ENCODE measurements at regions not wholly inside any gene's neighbourhood (a gene's known extent, or its start where the extent isn't known, plus 50 kb on each side); places are given as distances from the start of the nearest gene placed in this dataset.

GRCh38 chr13:81848291-81848690, 1507.4 kb upstream of the SPRY2 start:
- Histone ChIP-seq H4K20me1 (ENCODE audit: insufficient read depth, low read length) (no peaks in the 10 kb centered on the region), H3K27me3 (ENCODE audit: control insufficient read depth in 2 of 2, insufficient read depth in 2 of 2, low read length in 2 of 2) (no peaks in the 10 kb centered on the region), H2AFZ (ENCODE audit: insufficient read depth, low read depth, low read length, poor library complexity, severe bottlenecking) (no peak overlapping the region), H3K9ac (ENCODE audit: insufficient read depth, low read length, poor library complexity, severe bottlenecking) (no peak overlapping the region), H3K36me3 (replicated peaks in 1 of 2; ENCODE audit: control insufficient read depth in 1 of 2, insufficient read depth in 2 of 2, low read length in 2 of 2) (no peaks in the 10 kb centered on the region), H3K27ac (ENCODE audit: low read depth in 1 of 2, low read length in 2 of 2) (no peak overlapping the region), H3K9me3 (replicated peaks in 1 of 2; ENCODE audit: control insufficient read depth in 1 of 2, insufficient read depth in 1 of 2, low read length in 2 of 2) (peaks cover 0 to 3% of the 10 kb centered on the region in 2 donors), H3K4me2 (replicated peaks; ENCODE audit: extremely low read depth, low read length, poor library complexity, severe bottlenecking) (no peak overlapping the region), H3K4me3 (replicated peaks in 1 of 3; ENCODE audit: low read depth in 2 of 3, low read length in 3 of 3) (no peak overlapping the region), H3K79me2 (ENCODE audit: insufficient read depth, low read length) (no peaks in the 10 kb centered on the region), H3K4me1 (ENCODE audit: control insufficient read depth in 1 of 2, insufficient read depth in 2 of 2, low read length in 2 of 2) (no peaks in the 10 kb centered on the region)
- intact Hi-C loops (cut with micrococcal nuclease): no loop called here
- H3K4me1 Mint-ChIP-seq: no peaks in the 10 kb centered on the region
- TF ChIP-seq, protein P1, sequence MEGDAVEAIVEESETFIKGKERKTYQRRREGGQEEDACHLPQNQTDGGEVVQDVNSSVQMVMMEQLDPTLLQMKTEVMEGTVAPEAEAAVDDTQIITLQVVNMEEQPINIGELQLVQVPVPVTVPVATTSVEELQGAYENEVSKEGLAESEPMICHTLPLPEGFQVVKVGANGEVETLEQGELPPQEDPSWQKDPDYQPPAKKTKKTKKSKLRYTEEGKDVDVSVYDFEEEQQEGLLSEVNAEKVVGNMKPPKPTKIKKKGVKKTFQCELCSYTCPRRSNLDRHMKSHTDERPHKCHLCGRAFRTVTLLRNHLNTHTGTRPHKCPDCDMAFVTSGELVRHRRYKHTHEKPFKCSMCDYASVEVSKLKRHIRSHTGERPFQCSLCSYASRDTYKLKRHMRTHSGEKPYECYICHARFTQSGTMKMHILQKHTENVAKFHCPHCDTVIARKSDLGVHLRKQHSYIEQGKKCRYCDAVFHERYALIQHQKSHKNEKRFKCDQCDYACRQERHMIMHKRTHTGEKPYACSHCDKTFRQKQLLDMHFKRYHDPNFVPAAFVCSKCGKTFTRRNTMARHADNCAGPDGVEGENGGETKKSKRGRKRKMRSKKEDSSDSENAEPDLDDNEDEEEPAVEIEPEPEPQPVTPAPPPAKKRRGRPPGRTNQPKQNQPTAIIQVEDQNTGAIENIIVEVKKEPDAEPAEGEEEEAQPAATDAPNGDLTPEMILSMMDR (IDR thresholded peaks at IDR 0.05): no peak
- no peaks in the 10 kb centered on the region for H3K36me3 Mint-ChIP-seq
- DNase-seq: no peak
- no peak overlapping the region for H3K27ac Mint-ChIP-seq
- H3K4me3 Mint-ChIP-seq: no peak overlapping the region
- H3K27me3 Mint-ChIP-seq (ENCODE audit: low read depth in 3 of 3): no peaks in the 10 kb centered on the region
- peaks cover 0 to 4% (median 1%) of the 10 kb centered on the region in 7 donors for H3K9me3 Mint-ChIP-seq

GRCh38 chr13:81846771-81847170, 1505.8 kb upstream of the SPRY2 start:
- Mint-ChIP-seq H3K36me3 (no peaks in the 10 kb centered on the region), H3K27ac (no peak overlapping the region), H3K9me3 (peaks cover 0 to 4% (median 2%) of the 10 kb centered on the region in 7 donors), H3K4me3 (no peak overlapping the region), H3K4me1 (no peaks in the 10 kb centered on the region), H3K27me3 (ENCODE audit: low read depth in 3 of 3) (no peaks in the 10 kb centered on the region)
- Histone ChIP-seq H3K4me2 (replicated peaks; ENCODE audit: extremely low read depth, low read length, poor library complexity, severe bottlenecking) (no peak overlapping the region), H3K4me3 (replicated peaks in 1 of 3; ENCODE audit: low read depth in 2 of 3, low read length in 3 of 3) (no peak overlapping the region), H3K9ac (ENCODE audit: insufficient read depth, low read length, poor library complexity, severe bottlenecking) (no peak overlapping the region), H3K36me3 (replicated peaks in 1 of 2; ENCODE audit: control insufficient read depth in 1 of 2, insufficient read depth in 2 of 2, low read length in 2 of 2) (no peaks in the 10 kb centered on the region), H2AFZ (ENCODE audit: insufficient read depth, low read depth, low read length, poor library complexity, severe bottlenecking) (no peak overlapping the region), H3K27ac (ENCODE audit: low read depth in 1 of 2, low read length in 2 of 2) (no peak overlapping the region), H3K4me1 (ENCODE audit: control insufficient read depth in 1 of 2, insufficient read depth in 2 of 2, low read length in 2 of 2) (no peaks in the 10 kb centered on the region), H3K9me3 (replicated peaks in 1 of 2; ENCODE audit: control insufficient read depth in 1 of 2, insufficient read depth in 1 of 2, low read length in 2 of 2) (peaks cover 0 to 2% of the 10 kb centered on the region in 2 donors), H3K79me2 (ENCODE audit: insufficient read depth, low read length) (no peaks in the 10 kb centered on the region), H3K27me3 (ENCODE audit: control insufficient read depth in 2 of 2, insufficient read depth in 2 of 2, low read length in 2 of 2) (no peaks in the 10 kb centered on the region), H4K20me1 (ENCODE audit: insufficient read depth, low read length) (no peaks in the 10 kb centered on the region)
- intact Hi-C loops (cut with micrococcal nuclease): no loop called here
- no CpG with 5 or more reads among the region's 2 CpGs for WGBS (ENCODE audit: insufficient coverage)
- TF ChIP-seq, protein P1 (IDR thresholded peaks at IDR 0.05): no peak
- no peak for DNase-seq

Measured in CD14-positive monocyte (primary cell).